ENCODE measurements at regions not wholly inside any gene's neighbourhood (a gene's known extent, or its start where the extent isn't known, plus 50 kb on each side); places are given as distances from the start of the nearest gene placed in this dataset.
"Not testable (repeated sequence)": the region's sequence is repeated elsewhere in the genome, so short reads cannot be mapped to it uniquely, and the experiment has no call there.

- DNase-seq (ENCODE audit: low read depth): no peak
Measured at GRCh38 chr2:23021311-23022120, 363.5 kb upstream of the KLHL29 start.

- DNase-seq (ENCODE audit: low read depth): no peak
Measured at GRCh38 chr2:23023722-23024121, 361.3 kb upstream of the KLHL29 start.

- DNase-seq (ENCODE audit: low read depth): no peak
Measured at GRCh38 chr2:23026671-23027070, 358.3 kb upstream of the KLHL29 start.

GRCh38 chr2:23027396-23027795 lies 357.6 kb upstream of the KLHL29 start:
- no peak for DNase-seq (ENCODE audit: low read depth)

GRCh38 chr2:23028106-23028505 lies 356.9 kb upstream of the KLHL29 start:
- no peak for DNase-seq (ENCODE audit: low read depth)

- DNase-seq (ENCODE audit: low read depth): no peak
Measured at GRCh38 chr2:23029111-23029510, 355.9 kb upstream of the KLHL29 start.

GRCh38 chr2:23029951-23030350 lies 355.0 kb upstream of the KLHL29 start:
- DNase-seq (ENCODE audit: low read depth): no peak

- no peak for DNase-seq (ENCODE audit: low read depth)
Measured at GRCh38 chr2:23034996-23035395, 350.0 kb upstream of the KLHL29 start.

- no peak for DNase-seq (ENCODE audit: low read depth)
Measured at GRCh38 chr2:23036629-23037028, 348.4 kb upstream of the KLHL29 start.

GRCh38 chr2:23037596-23037995 lies 347.4 kb upstream of the KLHL29 start:
- DNase-seq (ENCODE audit: low read depth): no peak

- DNase-seq (ENCODE audit: low read depth): no peak
Measured at GRCh38 chr2:23041443-23041842, 343.5 kb upstream of the KLHL29 start.

- no peak for DNase-seq (ENCODE audit: low read depth)
Measured at GRCh38 chr2:23042216-23042906, 342.6 kb upstream of the KLHL29 start.

GRCh38 chr2:23050388-23050787 lies 334.6 kb upstream of the KLHL29 start:
- no peak for DNase-seq (ENCODE audit: low read depth)

GRCh38 chr2:23053601-23054000 lies 331.4 kb upstream of the KLHL29 start:
- DNase-seq (ENCODE audit: low read depth): no peak

- no peak for DNase-seq (ENCODE audit: low read depth)
Measured at GRCh38 chr2:23055251-23055650, 329.7 kb upstream of the KLHL29 start.

GRCh38 chr2:23056846-23057245 lies 328.1 kb upstream of the KLHL29 start:
- not testable (repeated sequence) for DNase-seq (ENCODE audit: low read depth)

GRCh38 chr2:23058435-23058834 lies 326.5 kb upstream of the KLHL29 start:
- DNase-seq (ENCODE audit: low read depth): no peak

- DNase-seq (ENCODE audit: low read depth): no peak
Measured at GRCh38 chr2:23065210-23065609, 319.8 kb upstream of the KLHL29 start.

GRCh38 chr2:23065936-23066335 lies 319.0 kb upstream of the KLHL29 start:
- DNase-seq (ENCODE audit: low read depth): no peak

GRCh38 chr2:23066686-23067085 lies 318.3 kb upstream of the KLHL29 start:
- DNase-seq (ENCODE audit: low read depth): no peak

GRCh38 chr2:23069156-23069555 lies 315.8 kb upstream of the KLHL29 start:
- no peak for DNase-seq (ENCODE audit: low read depth)

- DNase-seq (ENCODE audit: low read depth): no peak
Measured at GRCh38 chr2:23069923-23070322, 315.1 kb upstream of the KLHL29 start.

- no peak for DNase-seq (ENCODE audit: low read depth)
Measured at GRCh38 chr2:23073056-23073455, 311.9 kb upstream of the KLHL29 start.

- DNase-seq (ENCODE audit: low read depth): no peak
Measured at GRCh38 chr2:23073671-23074070, 311.3 kb upstream of the KLHL29 start.
